SKM-1 treated with dmso at 0.1 percent for 144 hours (cell line): ENCODE measurements at regions not wholly inside any gene's neighbourhood (a gene's known extent, or its start where the extent isn't known, plus 50 kb on each side); places are given as distances from the start of the nearest gene placed in this dataset.

Experiments used
- DNase-seq: peaks from one replicate; lab custom pipeline; 2025; ENCODE audit not compliant: unreplicated experiment; lab: John Stamatoyannopoulos, UW

DNA sequence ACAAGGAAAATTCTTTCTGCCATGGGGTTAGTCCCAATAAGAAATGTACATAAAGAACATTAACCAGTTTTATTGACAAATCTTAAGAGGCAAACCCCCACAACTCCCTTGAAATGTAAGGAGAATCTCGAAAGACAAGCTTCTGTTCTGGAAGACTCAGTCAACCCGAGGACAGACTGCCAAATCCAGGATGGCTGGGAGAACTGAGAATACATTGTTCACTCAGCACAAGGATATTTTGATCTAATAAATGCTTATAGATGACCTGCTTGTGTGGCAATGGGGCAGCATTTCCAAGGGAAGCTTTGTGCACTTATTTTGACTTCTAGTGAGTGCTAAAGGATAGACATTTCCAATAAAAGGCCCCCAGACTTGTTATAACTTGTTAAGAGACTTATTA is 280.4 kb downstream of the DHX15 start:
- no peak for DNase-seq

DNA sequence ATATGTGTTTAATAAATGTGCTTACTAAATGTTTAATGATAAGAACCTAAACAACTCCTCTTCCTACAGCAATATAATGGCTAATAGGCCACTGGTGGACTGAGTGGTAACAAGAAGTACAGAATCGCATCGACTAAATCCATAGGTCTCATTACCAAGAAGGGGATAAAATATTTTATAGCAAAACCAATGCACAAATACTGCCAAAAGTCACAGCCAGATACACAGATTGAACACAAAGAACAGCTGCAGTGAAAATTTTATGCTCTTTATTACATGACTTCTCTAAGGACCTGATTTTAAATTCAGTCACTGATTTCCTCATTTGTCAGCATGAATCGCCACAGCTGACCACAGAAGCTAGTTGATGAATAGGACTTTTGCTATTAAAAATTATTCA is 285.4 kb downstream of the DHX15 start:
- no peak for DNase-seq

DNA sequence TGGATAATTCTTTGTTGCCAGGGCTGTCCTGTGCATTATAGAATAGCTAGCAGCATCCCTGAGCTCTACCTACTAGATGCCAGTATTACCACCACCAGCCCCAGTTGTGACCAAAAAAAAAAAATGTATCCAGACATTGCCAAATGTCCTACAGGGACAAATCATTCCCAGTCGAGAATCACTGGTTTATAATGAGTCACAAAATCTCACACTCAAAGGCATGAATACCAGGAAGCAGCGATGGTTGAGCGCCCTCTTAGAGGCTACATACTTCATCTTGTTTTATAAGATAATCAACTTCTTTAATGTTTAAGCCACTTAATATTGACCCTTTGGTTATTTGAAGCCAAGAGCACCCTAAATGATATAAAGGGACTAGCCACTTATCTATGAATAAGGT is 297.3 kb downstream of the DHX15 start:
- DNase-seq: no peak

DNA sequence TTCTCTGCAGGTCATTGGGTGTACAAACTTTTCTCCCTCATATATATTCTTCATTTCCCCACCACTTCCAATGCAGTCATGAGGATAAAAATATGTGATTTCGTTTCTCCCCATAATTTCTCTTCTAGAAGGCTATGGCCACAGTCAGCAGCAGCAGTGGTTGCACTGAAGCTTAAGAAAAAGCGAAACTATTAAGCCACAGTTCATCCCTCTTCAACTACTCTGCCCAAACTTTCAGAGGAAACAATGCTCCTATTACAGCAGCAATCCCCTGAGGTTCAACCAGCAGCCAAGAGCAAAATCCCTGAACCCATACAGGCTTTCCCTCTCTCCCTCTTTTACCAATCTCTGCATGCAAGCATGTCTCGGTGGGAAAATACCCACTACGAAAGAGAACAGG is 298.6 kb downstream of the DHX15 start:
- DNase-seq: no peak

DNA sequence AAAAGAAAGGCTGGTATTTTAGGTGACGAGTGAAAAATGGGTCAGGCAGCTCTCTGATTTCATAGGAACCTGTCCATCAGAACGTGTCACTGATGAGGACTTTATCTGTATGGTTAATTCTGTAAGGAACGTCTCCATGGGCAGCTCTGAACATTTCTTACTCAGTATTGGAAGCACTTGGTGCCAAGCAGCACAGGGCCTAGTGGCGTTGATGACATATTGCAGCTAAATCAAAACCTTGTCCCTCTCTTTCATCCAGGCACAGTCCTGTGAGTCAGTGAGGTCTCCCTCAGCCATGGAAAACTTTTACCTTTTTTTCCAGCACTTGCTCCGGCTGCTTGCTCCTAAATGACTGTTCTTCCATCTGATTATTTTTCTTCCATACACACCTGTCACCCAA is 301.9 kb downstream of the DHX15 start:
- no peak for DNase-seq

DNA sequence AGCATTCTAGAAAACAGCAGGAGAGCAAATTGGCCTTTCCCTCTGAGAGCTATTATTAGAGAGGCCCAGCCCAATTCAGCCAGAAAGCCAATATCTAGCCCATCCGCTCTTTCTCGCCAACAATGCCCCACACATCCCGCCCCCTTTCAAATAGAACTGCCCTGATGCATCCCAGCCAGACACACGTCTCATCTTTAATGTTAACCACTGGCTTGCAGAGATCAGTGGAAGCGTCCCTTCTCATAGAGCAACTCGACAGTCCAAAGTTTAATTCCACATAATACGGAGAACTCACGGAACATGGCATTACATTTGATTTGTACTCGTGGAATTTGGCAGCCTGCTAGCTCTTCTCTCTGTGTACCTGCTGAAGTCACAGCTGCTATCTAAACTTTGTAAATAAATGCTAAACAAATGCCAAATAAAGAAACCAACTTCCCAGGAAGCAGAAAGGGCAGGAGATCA is 304.4 kb downstream of the DHX15 start:
- DNase-seq: no peak

DNA sequence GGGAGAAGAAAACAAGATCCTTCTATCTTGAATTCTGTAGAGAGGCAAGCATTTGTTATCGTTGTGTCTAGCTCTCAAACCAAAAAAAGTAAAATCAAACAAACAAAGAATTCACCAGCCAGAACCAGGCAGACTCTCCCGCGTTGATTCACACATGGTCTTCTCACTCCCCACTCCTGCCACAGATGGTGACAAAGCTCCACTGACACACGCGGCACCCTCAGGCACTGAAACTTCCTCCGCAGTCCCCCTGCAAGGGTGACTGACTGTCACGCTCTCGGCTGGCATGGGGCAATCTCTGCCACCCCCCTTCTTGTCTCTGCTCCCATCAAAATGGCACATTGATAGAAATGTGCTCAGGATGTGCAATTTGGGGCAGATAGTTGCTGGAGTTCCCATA is 304.9 kb downstream of the DHX15 start:
- no peak for DNase-seq

DNA sequence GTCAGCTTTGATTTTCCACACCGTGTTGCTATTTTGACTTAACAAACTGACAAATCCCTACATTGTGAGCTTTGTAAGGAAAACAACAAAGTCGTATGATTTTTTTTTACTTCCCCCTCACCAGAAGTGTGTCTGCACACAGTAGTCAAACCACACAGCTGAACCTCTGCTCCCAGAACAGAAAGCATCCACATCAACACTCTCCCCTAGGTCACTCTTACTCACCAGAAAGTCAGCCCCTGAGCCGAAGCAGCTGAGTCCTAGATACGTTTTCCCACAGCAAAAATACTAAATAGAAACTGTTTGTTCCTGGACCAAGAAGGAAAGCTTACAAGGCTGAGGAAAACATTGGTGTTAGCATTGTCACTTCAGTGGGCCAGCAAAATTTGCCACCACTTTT is 305.7 kb downstream of the DHX15 start:
- DNase-seq: no peak

DNA sequence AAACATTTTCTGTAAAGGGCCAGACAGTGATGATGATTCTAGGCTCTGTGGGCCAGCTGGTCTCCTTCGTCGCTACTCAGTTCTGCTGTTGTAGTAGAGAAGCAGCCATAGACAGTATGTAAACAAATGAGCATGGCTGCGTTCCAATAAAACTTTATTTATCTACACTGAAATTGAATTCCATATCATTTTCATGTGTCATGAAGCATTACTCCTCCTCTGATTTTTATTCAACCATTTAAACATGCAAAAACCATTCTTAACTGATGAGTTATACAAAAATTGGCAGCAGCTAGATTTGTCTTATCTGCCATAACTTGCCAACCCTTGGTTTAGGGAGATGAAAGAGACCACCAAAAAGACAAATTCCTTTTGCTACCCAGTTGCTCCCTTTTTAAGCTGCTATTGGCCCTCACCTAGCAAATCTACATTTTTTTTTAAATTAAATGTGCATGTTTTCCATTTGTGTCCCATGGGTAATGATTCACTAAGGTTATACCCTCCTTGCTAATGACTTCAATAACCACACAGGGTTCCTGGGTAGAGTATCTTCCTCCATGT is 309.9 kb downstream of the DHX15 start:
- DNase-seq: no peak

DNA sequence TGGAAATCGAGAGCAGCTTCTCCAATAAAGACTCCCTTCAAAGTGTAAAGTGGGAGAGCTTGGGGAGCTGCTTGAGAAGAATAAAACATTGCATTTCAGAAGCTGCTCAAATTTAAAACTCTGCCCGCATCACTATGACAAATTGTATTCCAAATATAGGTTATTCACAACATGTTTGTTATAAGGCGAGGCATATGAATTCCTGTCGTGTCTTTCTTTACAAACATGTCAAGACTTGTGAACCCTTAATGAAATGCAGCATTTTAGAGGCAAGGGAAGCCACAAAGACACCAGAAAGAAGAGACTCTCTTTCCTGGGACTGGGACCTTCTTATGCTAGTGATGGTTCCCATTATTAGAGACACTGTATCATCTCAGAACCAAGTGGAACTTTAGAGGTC is 311.2 kb downstream of the DHX15 start:
- DNase-seq: no peak

DNA sequence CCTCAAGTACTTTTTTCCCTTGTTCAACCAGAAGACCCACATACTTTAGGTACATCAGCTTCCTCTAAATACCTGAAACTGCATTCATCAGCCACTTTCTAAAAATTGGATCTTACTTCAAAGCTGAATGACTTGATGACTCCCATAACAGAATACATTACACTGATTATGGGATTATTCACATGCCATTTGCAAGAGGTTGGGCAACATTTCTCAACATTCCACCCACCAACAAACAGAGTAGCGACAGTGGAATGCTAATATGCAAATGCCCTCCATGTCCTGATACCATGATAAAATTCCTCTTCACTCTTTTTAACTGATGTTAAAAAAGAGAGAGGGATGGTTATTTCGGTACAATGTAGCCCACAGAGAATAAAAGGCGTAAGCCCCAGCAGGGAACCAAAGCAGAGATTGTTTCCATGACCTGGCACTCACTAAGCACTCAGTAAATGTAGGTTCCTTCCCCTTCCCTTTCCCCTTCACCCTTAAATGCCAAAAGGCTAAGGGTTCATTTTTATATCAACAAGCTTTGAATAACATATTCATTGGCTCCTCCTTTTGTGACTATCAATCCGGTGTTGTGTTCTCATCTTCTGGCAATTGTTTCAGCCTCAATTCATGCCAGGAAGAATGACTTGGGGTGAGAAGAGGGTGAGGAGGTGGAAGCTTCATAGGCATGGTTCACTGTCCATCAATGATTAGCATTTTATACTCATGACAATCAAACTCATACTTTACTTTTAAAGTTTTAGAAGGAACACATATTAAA is 317.2 kb downstream of the DHX15 start:
- no peak for DNase-seq

DNA sequence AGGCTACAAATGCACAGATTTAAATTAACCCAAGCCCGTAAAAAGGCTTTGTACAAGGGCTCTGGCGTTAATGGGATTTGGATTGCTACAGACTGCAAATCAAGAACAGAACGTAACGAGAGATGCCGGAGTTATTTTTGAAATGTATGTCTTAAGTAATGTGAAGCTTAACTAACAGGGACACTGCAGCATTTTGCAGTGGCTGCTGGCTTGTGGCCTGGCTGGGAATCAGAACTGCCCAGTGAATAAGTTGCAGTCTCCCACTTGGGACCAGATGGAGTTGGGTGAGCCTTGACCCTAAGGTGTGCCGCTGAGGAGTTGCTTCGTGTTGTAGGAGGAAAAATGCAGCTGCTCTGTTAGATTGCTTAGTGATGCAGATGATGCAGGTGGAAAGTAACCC is 318.4 kb downstream of the DHX15 start:
- DNase-seq: no peak

DNA sequence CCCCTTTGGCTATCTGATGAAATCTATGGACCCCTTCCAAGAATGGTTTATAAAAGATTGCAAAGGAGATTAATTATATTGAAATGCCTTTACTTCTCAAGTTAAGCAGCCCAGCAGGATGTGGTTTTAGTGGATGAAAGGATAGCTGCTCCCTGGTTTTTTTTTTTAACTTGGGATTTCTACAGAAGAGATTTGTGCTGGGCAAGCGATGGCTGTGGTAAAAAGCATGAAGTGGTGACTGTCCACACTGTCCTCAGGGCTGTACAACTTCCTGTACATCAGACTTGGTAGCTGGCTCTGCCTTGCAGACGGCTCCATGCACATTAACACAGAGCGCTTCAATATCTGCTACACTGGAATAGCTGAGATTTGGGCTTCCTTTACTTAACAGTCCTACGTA is 321.7 kb downstream of the DHX15 start:
- no peak for DNase-seq

DNA sequence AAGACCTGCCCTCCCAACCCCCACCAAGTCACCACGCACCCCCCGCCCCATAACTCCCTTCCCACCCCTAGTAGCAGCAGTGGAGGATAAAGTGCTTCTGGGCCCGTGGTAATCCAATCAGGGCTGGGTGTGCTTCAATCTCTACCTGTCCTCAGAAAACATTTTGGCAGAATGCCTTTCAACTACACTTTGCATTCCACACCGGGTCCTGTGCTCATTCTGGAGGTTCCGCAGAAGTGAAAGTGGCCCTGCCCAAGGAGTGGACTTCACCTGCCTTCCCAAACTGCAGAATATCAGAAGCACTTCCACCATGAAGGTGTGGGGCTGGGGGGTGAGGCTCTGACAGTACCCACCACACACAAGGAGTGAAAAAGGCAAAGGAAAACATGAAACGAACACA is 322.3 kb downstream of the DHX15 start:
- DNase-seq: no peak

DNA sequence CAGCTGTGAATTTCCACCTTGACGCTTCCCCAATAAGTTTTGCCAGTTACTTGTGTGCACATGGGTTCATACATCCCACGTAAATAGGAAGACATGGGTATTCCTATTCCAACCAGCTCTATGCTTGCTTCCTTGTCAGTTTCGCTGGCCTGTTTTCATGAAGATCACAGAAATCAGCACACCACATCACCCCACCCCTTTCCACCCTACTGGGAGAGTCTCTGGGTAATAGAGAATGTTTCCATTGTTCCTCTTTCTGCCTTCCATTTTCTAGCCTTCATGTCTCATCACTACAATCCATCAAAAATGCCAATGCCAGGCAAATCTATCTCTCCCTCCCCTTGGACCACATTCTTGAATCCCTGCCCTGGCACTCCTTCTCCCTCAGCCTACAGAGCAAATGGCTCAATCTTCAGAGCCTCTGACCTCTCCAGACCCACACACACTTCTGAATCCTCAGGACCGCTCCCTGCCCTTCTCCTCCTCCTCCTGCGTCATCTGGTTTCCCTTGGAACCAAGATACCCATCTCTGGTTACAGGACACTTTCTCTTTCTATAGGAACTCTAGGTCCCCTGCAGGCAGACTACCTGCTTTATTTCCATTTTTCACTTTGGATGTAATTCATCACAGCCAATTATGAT is 323.3 kb downstream of the DHX15 start:
- no peak for DNase-seq

DNA sequence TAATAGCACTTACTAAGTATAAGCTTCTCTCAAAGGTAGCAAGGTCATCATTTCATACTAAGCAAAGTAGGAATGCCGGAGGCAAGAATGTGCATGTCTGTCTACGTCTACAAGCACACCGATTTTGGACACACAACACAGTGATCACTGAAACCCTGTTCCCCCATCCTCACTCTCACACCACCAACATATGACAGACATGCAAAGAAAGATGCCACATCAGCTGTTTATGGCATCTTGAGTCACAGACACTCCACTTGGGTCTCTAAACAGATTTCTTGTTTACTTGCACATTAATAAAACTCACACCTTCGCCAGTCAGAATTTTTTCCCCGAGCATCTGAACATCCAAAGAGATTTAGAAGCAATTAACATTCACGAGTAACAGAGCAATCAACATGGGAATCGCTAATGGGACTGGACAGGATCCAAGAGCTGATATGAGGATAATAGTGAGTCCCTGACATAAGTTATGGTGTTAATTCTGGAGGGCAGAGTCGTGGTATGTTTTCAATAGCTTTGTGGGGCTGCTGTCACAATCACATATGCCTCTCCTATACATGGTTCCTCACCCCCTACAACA is 324.1 kb downstream of the DHX15 start:
- DNase-seq: no peak

DNA sequence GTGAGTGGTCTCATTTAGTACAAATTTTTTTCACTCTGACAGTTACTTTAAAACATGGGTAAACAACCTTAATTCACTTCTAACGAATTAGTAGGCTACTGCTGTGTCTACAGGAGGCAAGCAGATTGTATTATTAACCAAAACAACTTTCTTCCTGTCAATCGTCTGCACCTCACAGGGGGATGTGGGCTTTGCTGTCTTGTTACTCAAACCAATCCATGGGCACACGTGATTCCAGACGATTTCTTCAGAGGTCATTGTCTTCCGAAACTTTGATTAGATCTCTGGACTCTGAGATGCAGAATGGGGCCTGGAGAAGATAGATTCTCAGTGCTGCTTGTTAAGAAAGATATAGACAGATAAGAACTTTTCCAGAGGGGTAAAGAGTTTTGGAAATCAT is 327.8 kb downstream of the DHX15 start:
- DNase-seq: no peak

DNA sequence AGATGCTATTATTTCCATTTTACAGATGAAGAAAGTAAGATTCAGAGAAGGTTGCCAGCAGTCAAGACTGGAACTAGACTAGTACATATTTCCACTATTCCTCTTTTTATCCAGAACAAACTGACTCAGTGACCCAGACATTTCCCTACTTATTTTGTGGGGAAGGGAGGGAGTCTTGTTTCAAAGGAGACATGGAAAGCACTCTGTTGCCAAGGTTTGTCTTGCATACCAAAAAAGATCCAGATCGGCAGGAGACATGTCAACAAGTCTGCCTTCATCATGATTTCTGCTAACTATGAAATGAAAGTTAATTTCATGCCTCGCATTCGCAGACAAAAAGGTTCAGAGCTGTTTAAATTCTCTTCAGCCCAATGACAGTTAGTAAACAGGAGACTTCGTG is 328.3 kb downstream of the DHX15 start:
- no peak for DNase-seq

DNA sequence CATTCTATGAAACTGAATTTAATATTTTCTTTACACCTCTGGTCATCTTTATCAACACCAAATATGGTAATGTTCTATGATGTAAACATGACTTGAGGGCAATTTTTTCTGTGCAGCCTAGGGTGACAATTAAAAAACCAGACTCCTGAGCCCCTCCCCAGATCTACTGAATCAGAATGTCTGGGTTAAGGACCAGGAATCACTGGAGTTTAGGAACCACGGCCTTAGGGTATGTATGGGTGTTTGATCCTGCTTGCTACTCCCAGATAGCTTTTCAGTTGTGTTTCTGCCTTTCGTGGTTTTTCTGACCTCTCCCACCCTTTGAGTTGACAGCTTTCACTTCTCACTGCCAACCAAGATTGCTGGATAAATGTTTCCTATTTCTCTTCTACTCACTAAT is 332.2 kb downstream of the DHX15 start:
- no peak for DNase-seq

DNA sequence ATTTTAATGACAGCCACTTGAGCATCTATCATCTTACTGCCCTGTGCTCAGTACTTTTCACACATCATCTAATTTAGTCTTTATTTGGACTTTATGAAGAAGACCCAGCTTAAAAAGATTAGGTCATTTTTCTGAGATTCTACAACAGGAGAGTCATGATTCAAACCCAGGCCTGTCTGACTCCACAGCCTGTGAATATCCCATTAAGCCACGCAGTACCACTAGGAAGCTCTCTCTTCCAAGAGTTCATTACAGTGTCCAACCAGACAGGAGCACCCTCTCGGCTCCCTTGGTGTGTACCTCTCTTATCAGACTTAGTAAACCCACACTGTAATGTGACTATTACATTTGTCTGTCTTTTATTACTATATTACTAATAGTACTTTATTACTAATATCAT is 332.8 kb downstream of the DHX15 start:
- no peak for DNase-seq

DNA sequence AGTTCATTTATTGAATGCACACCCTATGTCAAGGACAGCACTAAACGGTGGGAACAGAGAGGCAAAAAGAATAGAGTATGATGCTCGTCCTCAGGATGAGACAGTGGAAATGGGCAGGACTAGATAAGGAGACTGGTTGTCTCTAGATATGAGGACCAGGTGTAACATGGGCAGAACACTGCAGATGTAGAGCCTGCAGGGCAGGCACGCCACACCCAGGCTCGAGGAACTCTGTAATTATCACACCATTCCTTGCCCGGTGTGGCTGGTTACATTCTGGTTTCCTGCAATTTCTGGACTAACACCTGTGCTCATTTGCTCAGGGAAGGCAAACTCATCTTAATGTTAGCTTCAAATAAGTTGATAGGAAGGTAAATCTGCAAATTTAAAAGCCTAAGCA is 334.4 kb downstream of the DHX15 start:
- no peak for DNase-seq
